MCF 10A (cell line): ENCODE measurements at regions not wholly inside any gene's neighbourhood (a gene's known extent, or its start where the extent isn't known, plus 50 kb on each side); places are given as distances from the start of the nearest gene placed in this dataset.
A peak's percentile ranks its signal among the peaks of the same experiment; 100 is the strongest.

Experiments
- BruUV-seq: library from RNA; stranded (reverse); fragments of 400-500 nt; replicated peaks from 2 replicates; lab custom pipeline; 2021; lab: Mats Ljungman, UMichigan
- CTCF ChIA-PET: fragments of 300-600 bp; sonication (Branson Sonifier 250); formaldehyde crosslinking; extraction: SDS; loops from one replicate; lab custom pipeline; 2021; ENCODE audit warnings: antibody characterized with exemption, inconsistent platforms; lab: Yijun Ruan, JAX
- POLR2A ChIA-PET: fragments of 300-600, 350-650 bp; sonication (Branson Sonifier 250); formaldehyde crosslinking; extraction: SDS; loops from one replicate; lab custom pipeline; 2020; ENCODE audit warnings: antibody characterized with exemption, inconsistent platforms; lab: Yijun Ruan, JAX
- DNase-seq: peaks from one replicate; pipeline ENCODE4 v3.0.0-alpha.2; 2018; ENCODE audit not compliant: unreplicated experiment
- H3K27ac Mint-ChIP-seq: one replicate; pipeline ENCODE4 v1.8.0; 2022; ENCODE audit warnings: mild to moderate bottlenecking, low read depth, mixed read lengths; ENCODE audit not compliant: unreplicated experiment
- H3K27me3 Mint-ChIP-seq: one replicate; pipeline ENCODE4 v1.8.0; 2022; ENCODE audit warnings: mixed read lengths; ENCODE audit not compliant: insufficient read depth, unreplicated experiment
- H3K36me3 Mint-ChIP-seq: one replicate; pipeline ENCODE4 v1.8.0; 2022; ENCODE audit warnings: mild to moderate bottlenecking, moderate library complexity, mixed read lengths; ENCODE audit not compliant: insufficient read depth, unreplicated experiment
- H3K4me1 Mint-ChIP-seq: one replicate; pipeline ENCODE4 v1.8.0; 2022; ENCODE audit warnings: mixed read lengths; ENCODE audit not compliant: insufficient read depth, unreplicated experiment
- H3K4me3 Mint-ChIP-seq: one replicate; pipeline ENCODE4 v1.8.0; 2022; ENCODE audit warnings: mild to moderate bottlenecking, moderate library complexity, mixed read lengths; ENCODE audit not compliant: unreplicated experiment
- H3K9me3 Mint-ChIP-seq: one replicate; pipeline ENCODE4 v1.8.0; 2022; ENCODE audit warnings: mixed read lengths; ENCODE audit not compliant: unreplicated experiment
- CTCF ChIP-seq: fragments of 200-600 bp; IDR thresholded peaks from one replicate; pipeline ENCODE4 v1.8.0; 2022; ENCODE audit warnings: antibody characterized with exemption, mild to moderate bottlenecking; ENCODE audit not compliant: unreplicated experiment
- intact Hi-C: fragments of 100-400 bp; cut with micrococcal nuclease; formaldehyde crosslinking; loops from 2 replicates; pipeline ENCODE4 v1.14.1; 2022

GRCh38 chr10:3623746-3624145 lies 161.3 kb downstream of the KLF6 start:
- DNase-seq: peak; percentile 76
- intact Hi-C loops: loop anchor here (10.0 kb wide), 1 partner anchor 151 kb away; no protein-coding TSS in a partner anchor
- peak overlapping the region; percentile 82 for H3K27ac Mint-ChIP-seq
- no TSS peak for BruUV-seq
- no peaks in the 10 kb centered on the region for H3K27me3 Mint-ChIP-seq
- peak overlapping the region; percentile 47 for H3K4me3 Mint-ChIP-seq
- peaks cover 11% of the 10 kb centered on the region for H3K9me3 Mint-ChIP-seq
- ChIA-PET POLR2A (interaction anchor here (0.6 to 1.7 kb wide), 7 partner anchors 10 to 161 kb away, joined by 3 to 9 read pairs (median 4); partner anchors contain the start of gene KLF6), CTCF (interaction anchor here (0.7 to 1.0 kb wide), 3 partner anchors 9 to 694 kb away, joined by 3 to 6 read pairs (median 3); no protein-coding TSS in a partner anchor)
- TF ChIP-seq CTCF: no peak
- no peaks in the 10 kb centered on the region for H3K36me3 Mint-ChIP-seq
- peaks cover 11% of the 10 kb centered on the region for H3K4me1 Mint-ChIP-seq

- H3K4me3 Mint-ChIP-seq: peak overlapping the region; percentile 47
- intact Hi-C loops: loop anchor here (10.0 kb wide), 1 partner anchor 152 kb away; no protein-coding TSS in a partner anchor
- no peaks in the 10 kb centered on the region for H3K27me3 Mint-ChIP-seq
- H3K4me1 Mint-ChIP-seq: peaks cover 11% of the 10 kb centered on the region
- peak; percentile 15 for DNase-seq
- CTCF ChIA-PET: interaction anchor here (0.7 to 0.8 kb wide), 2 partner anchors 154 to 694 kb away, joined by 3 to 6 read pairs; no protein-coding TSS in a partner anchor
- POLR2A ChIA-PET: interaction anchor here (0.6 to 1.6 kb wide), 4 partner anchors 9 to 157 kb away, joined by 3 to 6 read pairs (median 4); no protein-coding TSS in a partner anchor
- no peaks in the 10 kb centered on the region for H3K36me3 Mint-ChIP-seq
- peaks cover 11% of the 10 kb centered on the region for H3K9me3 Mint-ChIP-seq
- TF ChIP-seq CTCF: no peak
- peak overlapping the region; percentile 82 for H3K27ac Mint-ChIP-seq
- BruUV-seq: no TSS peak
Observed at GRCh38 chr10:3622845-3623621, 162.0 kb downstream of the KLF6 start.

GRCh38 chr10:3622427-3622826 lies 162.6 kb downstream of the KLF6 start:
- Mint-ChIP-seq H3K27me3 (no peaks in the 10 kb centered on the region), H3K4me3 (no peak overlapping the region), H3K9me3 (peaks cover 11% of the 10 kb centered on the region), H3K36me3 (no peaks in the 10 kb centered on the region), H3K27ac (peak overlapping the region; percentile 59), H3K4me1 (peaks cover 11% of the 10 kb centered on the region)
- POLR2A ChIA-PET: interaction anchor here (1.2 kb wide), 1 partner anchor 9 kb away, joined by 4 read pairs; no protein-coding TSS in a partner anchor
- CTCF ChIA-PET: no interaction called here
- no peak for TF ChIP-seq CTCF
- intact Hi-C loops: loop anchor here (10.0 kb wide), 1 partner anchor 152 kb away; no protein-coding TSS in a partner anchor
- DNase-seq: no peak
- no TSS peak for BruUV-seq

- Mint-ChIP-seq H3K36me3 (no peaks in the 10 kb centered on the region), H3K9me3 (peaks cover 11% of the 10 kb centered on the region), H3K4me3 (no peak overlapping the region), H3K27ac (no peak overlapping the region), H3K27me3 (no peaks in the 10 kb centered on the region), H3K4me1 (peaks cover 7% of the 10 kb centered on the region)
- no peak for TF ChIP-seq CTCF
- no TSS peak for BruUV-seq
- intact Hi-C loops: loop anchor here (10.0 kb wide), 1 partner anchor 154 kb away; no protein-coding TSS in a partner anchor
- ChIA-PET CTCF (no interaction called here), POLR2A (interaction anchor here (1.2 kb wide), 1 partner anchor 129 kb away, joined by 3 read pairs; no protein-coding TSS in a partner anchor)
- no peak for DNase-seq
Observed at GRCh38 chr10:3620818-3621217, 164.2 kb downstream of the KLF6 start.
